DOHH2 (cell line): ENCODE measurements at regions not wholly inside any gene's neighbourhood (a gene's known extent, or its start where the extent isn't known, plus 50 kb on each side); places are given as distances from the start of the nearest gene placed in this dataset.

Source experiments
- H3F3A ChIP-seq: fragments of 200-600 bp; sonication (generic), shearing (Covaris generic); 2 replicates; pipeline ENCODE4 v1.6.0; 2016; ENCODE audit warnings: antibody characterized with exemption, mild to moderate bottlenecking; ENCODE audit not compliant: control insufficient read depth, insufficient read depth
- H3K27ac ChIP-seq: fragments of 200-600 bp; sonication (generic); 2 replicates; pipeline ENCODE4 v1.5.1; 2014; ENCODE audit warnings: low read depth, mild to moderate bottlenecking, low read length, moderate library complexity
- H3K27me3 ChIP-seq: fragments of 200-600 bp; sonication (generic); 2 replicates; pipeline ENCODE4 v1.6.1; 2014; ENCODE audit warnings: mild to moderate bottlenecking, low read length, mixed read lengths; ENCODE audit not compliant: control insufficient read depth
- H3K36me3 ChIP-seq: fragments of 200-600 bp; sonication (generic); 2 replicates; pipeline ENCODE4 v1.6.1; 2014; ENCODE audit warnings: mild to moderate bottlenecking, low read length, moderate library complexity, mixed read lengths; ENCODE audit not compliant: control insufficient read depth
- H3K4me1 ChIP-seq: fragments of 200-600 bp; sonication (generic); 2 replicates; pipeline ENCODE4 v1.6.1; 2014; ENCODE audit warnings: mild to moderate bottlenecking, low read length, mixed read lengths; ENCODE audit not compliant: control insufficient read depth
- H3K4me2 ChIP-seq: fragments of 200-600 bp; sonication (generic); 2 replicates; pipeline ENCODE4 v1.6.0; 2014; ENCODE audit warnings: mild to moderate bottlenecking, low read length, moderate library complexity
- H3K4me3 ChIP-seq: fragments of 200-600 bp; sonication (generic); 2 replicates; pipeline ENCODE4 v1.5.1; 2014; ENCODE audit warnings: mild to moderate bottlenecking, low read length, mixed read lengths
- H3K79me2 ChIP-seq: fragments of 200-600 bp; sonication (generic); 2 replicates; pipeline ENCODE4 v1.6.1; 2014; ENCODE audit warnings: mild to moderate bottlenecking, low read length, mixed read lengths; ENCODE audit not compliant: control insufficient read depth
- H3K9me2 ChIP-seq: fragments of 200-600 bp; sonication (generic); replicated peaks from 2 replicates; pipeline ENCODE4 v1.6.1; 2014; ENCODE audit warnings: mild to moderate bottlenecking, low read length, mixed read lengths; ENCODE audit not compliant: control insufficient read depth
- H3K9me3 ChIP-seq: fragments of 200-600 bp; sonication (generic); 2 replicates; pipeline ENCODE4 v1.6.1; 2014; ENCODE audit warnings: antibody characterized with exemption, low read length, mixed read lengths; ENCODE audit not compliant: control insufficient read depth, insufficient read depth
- H4K20me1 ChIP-seq: fragments of 200-600 bp; sonication (generic); 2 replicates; pipeline ENCODE4 v1.6.0; 2014; ENCODE audit warnings: low read depth, mild to moderate bottlenecking, antibody characterized with exemption, low read length, moderate library complexity; ENCODE audit not compliant: control insufficient read depth, insufficient read depth
- EZH2phosphoT487 ChIP-seq: fragments of 200-600 bp; sonication (generic); IDR thresholded peaks from 2 replicates; pipeline ENCODE4 v1.6.1; 2017; ENCODE audit warnings: borderline replicate concordance, mild to moderate bottlenecking, antibody characterized with exemption, low read length, moderate library complexity, mixed read lengths
- TF ChIP-seq, protein P1 (sequence below): fragments of 200-600 bp; sonication (generic); IDR thresholded peaks from one replicate; pipeline ENCODE4 v1.5.1; 2014; ENCODE audit warnings: antibody characterized with exemption, mild to moderate bottlenecking, low read depth, low read length; ENCODE audit not compliant: poor library complexity, severe bottlenecking

DNA sequence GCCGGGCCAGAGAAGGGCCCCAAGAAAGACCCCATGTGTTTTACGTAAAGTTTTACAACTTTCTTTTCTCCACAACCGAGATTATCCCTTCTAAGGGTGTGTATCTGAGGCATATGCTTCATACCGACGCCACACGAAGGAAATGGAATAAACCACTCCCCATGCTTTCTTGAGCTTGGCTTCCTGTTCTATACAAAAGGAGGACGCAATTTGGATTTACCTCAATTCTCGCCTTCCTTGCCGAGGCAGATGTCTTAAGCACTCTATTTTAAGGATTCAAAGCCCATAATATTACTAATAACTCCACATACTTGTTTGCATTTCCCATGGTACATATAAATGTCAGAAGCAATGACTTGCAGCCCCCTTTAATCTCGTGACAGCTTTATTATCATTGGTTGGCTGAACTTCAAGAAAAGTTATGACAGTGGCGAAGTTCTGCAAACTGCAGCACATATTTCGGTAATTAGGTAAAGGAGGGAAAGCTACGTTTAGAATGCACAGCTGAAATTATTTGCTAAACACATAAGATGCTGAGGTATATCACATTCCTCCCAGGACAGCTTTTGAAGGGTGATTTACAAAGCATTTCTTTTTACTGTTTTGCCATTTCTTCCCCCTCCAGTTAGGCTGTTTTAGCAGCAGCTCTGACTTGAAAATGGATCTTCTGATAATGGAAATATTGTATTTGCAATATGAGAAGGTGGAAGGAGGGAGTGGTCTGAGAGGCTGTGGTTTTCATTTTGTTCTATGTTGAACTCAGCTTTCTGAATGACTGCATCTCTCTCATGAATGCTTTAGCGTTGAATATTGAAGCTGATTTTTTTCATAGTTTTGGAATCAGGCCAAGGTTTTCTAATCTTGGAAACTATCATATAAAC, 330.5 kb downstream of the EPHA7 start:
- Histone ChIP-seq H4K20me1 (no peaks in the 10 kb centered on the region), H3F3A (no peaks in the 10 kb centered on the region), H3K9me3 (no peaks in the 10 kb centered on the region; the same call in 1 of the 2 replicates), H3K4me2 (no peak overlapping the region), H3K9me2 (no peaks in the 10 kb centered on the region), H3K27me3 (no peaks in the 10 kb centered on the region), H3K36me3 (no peaks in the 10 kb centered on the region), H3K79me2 (no peaks in the 10 kb centered on the region), H3K4me3 (no peak overlapping the region), H3K27ac (no peak overlapping the region), H3K4me1 (no peaks in the 10 kb centered on the region)
- no peak for TF ChIP-seq EZH2phosphoT487
- TF ChIP-seq, protein P1, sequence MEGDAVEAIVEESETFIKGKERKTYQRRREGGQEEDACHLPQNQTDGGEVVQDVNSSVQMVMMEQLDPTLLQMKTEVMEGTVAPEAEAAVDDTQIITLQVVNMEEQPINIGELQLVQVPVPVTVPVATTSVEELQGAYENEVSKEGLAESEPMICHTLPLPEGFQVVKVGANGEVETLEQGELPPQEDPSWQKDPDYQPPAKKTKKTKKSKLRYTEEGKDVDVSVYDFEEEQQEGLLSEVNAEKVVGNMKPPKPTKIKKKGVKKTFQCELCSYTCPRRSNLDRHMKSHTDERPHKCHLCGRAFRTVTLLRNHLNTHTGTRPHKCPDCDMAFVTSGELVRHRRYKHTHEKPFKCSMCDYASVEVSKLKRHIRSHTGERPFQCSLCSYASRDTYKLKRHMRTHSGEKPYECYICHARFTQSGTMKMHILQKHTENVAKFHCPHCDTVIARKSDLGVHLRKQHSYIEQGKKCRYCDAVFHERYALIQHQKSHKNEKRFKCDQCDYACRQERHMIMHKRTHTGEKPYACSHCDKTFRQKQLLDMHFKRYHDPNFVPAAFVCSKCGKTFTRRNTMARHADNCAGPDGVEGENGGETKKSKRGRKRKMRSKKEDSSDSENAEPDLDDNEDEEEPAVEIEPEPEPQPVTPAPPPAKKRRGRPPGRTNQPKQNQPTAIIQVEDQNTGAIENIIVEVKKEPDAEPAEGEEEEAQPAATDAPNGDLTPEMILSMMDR = no peak

DNA sequence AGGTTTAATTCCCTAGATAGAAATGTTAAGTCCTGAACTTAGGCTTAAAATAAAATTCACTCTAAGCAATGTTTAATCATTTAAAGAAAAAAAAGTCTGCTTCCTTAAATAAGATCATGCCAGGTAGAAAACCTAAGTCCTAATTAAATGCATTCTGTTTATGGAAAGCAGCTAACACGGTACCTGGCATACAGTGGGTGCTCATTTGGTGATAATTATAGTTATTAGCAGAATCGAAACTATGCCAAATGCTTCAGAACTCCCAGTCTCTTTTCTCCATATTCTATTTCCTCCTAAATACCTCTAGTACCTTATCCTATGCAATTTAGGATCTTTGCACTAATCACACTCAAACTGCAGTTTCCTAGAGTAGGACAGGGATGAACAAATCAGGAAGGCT, 331.8 kb downstream of the EPHA7 start:
- no peak overlapping the region for H3K27ac ChIP-seq
- no peak overlapping the region for H3K4me3 ChIP-seq
- H3F3A ChIP-seq = no peaks in the 10 kb centered on the region
- no peaks in the 10 kb centered on the region for H3K27me3 ChIP-seq
- H3K4me1 ChIP-seq = no peaks in the 10 kb centered on the region
- H3K9me2 ChIP-seq = no peaks in the 10 kb centered on the region
- H3K79me2 ChIP-seq = no peaks in the 10 kb centered on the region
- H3K36me3 ChIP-seq = no peaks in the 10 kb centered on the region
- TF ChIP-seq, protein P1 = no peak
- TF ChIP-seq EZH2phosphoT487 = no peak
- H3K9me3 ChIP-seq = no peaks in the 10 kb centered on the region; the same call in 1 of the 2 replicates
- H4K20me1 ChIP-seq = no peaks in the 10 kb centered on the region
- H3K4me2 ChIP-seq = no peak overlapping the region

DNA sequence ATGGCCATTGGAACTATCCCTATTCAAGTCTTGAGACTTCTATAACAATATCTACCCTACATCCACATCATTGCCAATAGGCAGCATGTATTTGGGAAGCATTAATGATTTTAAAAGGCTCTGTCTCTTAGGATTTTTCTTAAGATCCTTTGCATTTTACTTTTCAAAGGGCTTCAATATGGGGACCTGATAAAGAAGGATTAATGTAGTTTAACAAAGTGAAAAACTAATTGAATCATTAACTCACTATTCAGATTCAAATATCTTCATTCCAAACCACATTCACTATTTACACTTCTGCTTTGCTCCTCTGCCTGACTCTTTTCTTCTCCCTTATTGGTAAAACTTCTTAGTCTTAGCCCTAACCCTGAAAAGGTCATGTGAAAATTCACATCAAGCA, 333.0 kb downstream of the EPHA7 start:
- no peak overlapping the region for H3K4me2 ChIP-seq
- H3K4me1 ChIP-seq = no peaks in the 10 kb centered on the region
- TF ChIP-seq, protein P1 = no peak
- TF ChIP-seq EZH2phosphoT487 = no peak
- no peaks in the 10 kb centered on the region for H3K9me2 ChIP-seq
- H3K79me2 ChIP-seq = no peaks in the 10 kb centered on the region
- H3K36me3 ChIP-seq = no peaks in the 10 kb centered on the region
- H3K27ac ChIP-seq = no peak overlapping the region
- H3K9me3 ChIP-seq = no peaks in the 10 kb centered on the region
- H3F3A ChIP-seq = no peaks in the 10 kb centered on the region
- no peaks in the 10 kb centered on the region for H3K27me3 ChIP-seq
- H4K20me1 ChIP-seq = no peaks in the 10 kb centered on the region
- no peak overlapping the region for H3K4me3 ChIP-seq
